OCI-LY7 (cell line): ENCODE measurements at regions not wholly inside any gene's neighbourhood (a gene's known extent, or its start where the extent isn't known, plus 50 kb on each side); places are given as distances from the start of the nearest gene placed in this dataset.

Experiments used
- BruUV-seq: library from RNA; stranded (reverse); fragments of 400-500 nt; replicated peaks from 2 replicates; lab custom pipeline; 2021; lab: Mats Ljungman, UMichigan
- CTCF ChIA-PET: fragments of 300-600 bp; sonication (Branson Sonifier 250); formaldehyde crosslinking; loops from one replicate; lab custom pipeline; 2022; ENCODE audit warnings: antibody characterized with exemption; ENCODE audit not compliant: unreplicated experiment; lab: Charles Lee
- POLR2A ChIA-PET: fragments of 300-600 bp; sonication (Branson Sonifier 250); formaldehyde crosslinking; loops from one replicate; lab custom pipeline; 2022; ENCODE audit warnings: antibody characterized with exemption; lab: Charles Lee
- DNase-seq: peaks from one replicate; pipeline ENCODE4 v3.0.0-alpha.2; 2015; ENCODE audit warnings: low spot score
- H2AFZ ChIP-seq: fragments of 200-600 bp; sonication (generic), shearing (Covaris generic); 2 replicates; pipeline ENCODE4 v1.6.1; 2014; ENCODE audit warnings: mild to moderate bottlenecking, antibody characterized with exemption, low read length, moderate library complexity
- H3K27ac ChIP-seq: fragments of 200-600 bp; sonication (generic); 2 replicates; pipeline ENCODE4 v1.5.1; 2014; ENCODE audit warnings: mixed run types, low read depth, mild to moderate bottlenecking, moderate library complexity, low read length, inconsistent platforms; ENCODE audit not compliant: poor library complexity, severe bottlenecking
- H3K36me3 ChIP-seq: fragments of 200-600 bp; sonication (generic); 2 replicates; pipeline ENCODE4 v1.6.1; 2014; ENCODE audit warnings: mild to moderate bottlenecking, antibody characterized with exemption, low read length, moderate library complexity, mixed read lengths; ENCODE audit not compliant: insufficient read depth
- H3K4me1 ChIP-seq: fragments of 200-600 bp; sonication (generic); 2 replicates; pipeline ENCODE4 v1.5.1; 2014; ENCODE audit warnings: mild to moderate bottlenecking, low read length; ENCODE audit not compliant: insufficient read depth, poor library complexity, severe bottlenecking
- H3K4me2 ChIP-seq: fragments of 200-600 bp; sonication (generic); 2 replicates; pipeline ENCODE4 v1.6.1; 2014; ENCODE audit warnings: mild to moderate bottlenecking, low read length
- H3K4me3 ChIP-seq: fragments of 200-600 bp; sonication (generic); 2 replicates; pipeline ENCODE4 v1.5.1; 2014; ENCODE audit warnings: mild to moderate bottlenecking, low read depth, low read length; ENCODE audit not compliant: poor library complexity, severe bottlenecking
- H3K79me2 ChIP-seq: fragments of 200-600 bp; sonication (generic); 2 replicates; pipeline ENCODE4 v1.6.1; 2016; ENCODE audit warnings: low read depth, mild to moderate bottlenecking, low read length, moderate library complexity, mixed read lengths; ENCODE audit not compliant: insufficient read depth
- H3K9me2 ChIP-seq: fragments of 200-600 bp; sonication (generic); 2 replicates; pipeline ENCODE4 v1.6.1; 2016; ENCODE audit warnings: mild to moderate bottlenecking, low read length, mixed read lengths; ENCODE audit not compliant: insufficient read depth
- H3K9me3 ChIP-seq: fragments of 200-600 bp; sonication (generic); 2 replicates; pipeline ENCODE4 v1.6.1; 2014; ENCODE audit warnings: mild to moderate bottlenecking, mixed run types, low read length, mixed read lengths
- H4K20me1 ChIP-seq: fragments of 200-600 bp; sonication (generic); 2 replicates; pipeline ENCODE4 v1.6.1; 2014; ENCODE audit warnings: mild to moderate bottlenecking, antibody characterized with exemption, low read length, moderate library complexity, mixed read lengths; ENCODE audit not compliant: insufficient read depth
- CTCF ChIP-seq: fragments of 200-600 bp; sonication (generic); conservative IDR thresholded peaks from 2 replicates; pipeline ENCODE4 v1.5.1; 2014; ENCODE audit warnings: mild to moderate bottlenecking, antibody characterized with exemption, low read length, moderate library complexity, mixed read lengths
- EZH2phosphoT487 ChIP-seq: fragments of 200-600 bp; sonication (generic); IDR thresholded peaks from 2 replicates; pipeline ENCODE4 v1.6.1; 2018; ENCODE audit warnings: low read depth, borderline replicate concordance, mild to moderate bottlenecking, mixed run types, antibody characterized with exemption, low read length, moderate library complexity, mixed read lengths
- intact Hi-C: fragments of 100-400 bp; cut with micrococcal nuclease; formaldehyde crosslinking; loops from one replicate; pipeline ENCODE4 v1.10.0; 2022; ENCODE audit not compliant: unreplicated experiment

GRCh38 chr21:31803039-31804007 lies 69.5 kb upstream of the HUNK start:
- H3K27ac ChIP-seq = no peak overlapping the region
- no peak overlapping the region for H3K4me3 ChIP-seq
- H3K36me3 ChIP-seq = no peaks in the 10 kb centered on the region
- ChIA-PET CTCF (no interaction called here), POLR2A (interaction anchor here (1.0 kb wide), 1 partner anchor 12 kb away, joined by 3 read pairs; no protein-coding TSS in a partner anchor)
- no peak overlapping the region for H2AFZ ChIP-seq
- no peaks in the 10 kb centered on the region for H3K9me3 ChIP-seq
- no peaks in the 10 kb centered on the region for H3K4me1 ChIP-seq
- no peaks in the 10 kb centered on the region for H3K9me2 ChIP-seq
- no peaks in the 10 kb centered on the region for H3K79me2 ChIP-seq
- no peaks in the 10 kb centered on the region for H4K20me1 ChIP-seq
- DNase-seq = no peak
- BruUV-seq = no TSS peak
- no peak overlapping the region for H3K4me2 ChIP-seq
- TF ChIP-seq CTCF (no peak), EZH2phosphoT487 (no peak)
- intact Hi-C loops = no loop called here

- intact Hi-C loops = no loop called here
- H3K4me3 ChIP-seq = no peak overlapping the region
- POLR2A ChIA-PET = no interaction called here
Observed at GRCh38 chr21:31802331-31802730, 70.4 kb upstream of the SCAF4 start.

More at GRCh38 chr21:31802331-31802730, 70.4 kb upstream of the SCAF4 start:
- Histone ChIP-seq H3K4me1 (no peaks in the 10 kb centered on the region), H3K9me2 (no peaks in the 10 kb centered on the region), H3K36me3 (no peaks in the 10 kb centered on the region), H3K79me2 (no peaks in the 10 kb centered on the region), H4K20me1 (no peaks in the 10 kb centered on the region), H3K27ac (no peak overlapping the region), H2AFZ (no peak overlapping the region), H3K9me3 (no peaks in the 10 kb centered on the region), H3K4me2 (no peak overlapping the region)
- no peak for TF ChIP-seq CTCF
- no peak for TF ChIP-seq EZH2phosphoT487
- no TSS peak for BruUV-seq
- CTCF ChIA-PET = no interaction called here
- DNase-seq = no peak
